HG03159 (cell line): ENCODE measurements at regions not wholly inside any gene's neighbourhood (a gene's known extent, or its start where the extent isn't known, plus 50 kb on each side); places are given as distances from the start of the nearest gene placed in this dataset.

Experiments
- ATAC-seq: cut with Tn5 transposase; IDR thresholded peaks from one replicate; pipeline ENCODE4 v1.9.1; 2021; ENCODE audit warnings: mild to moderate bottlenecking, moderate library complexity; ENCODE audit not compliant: unreplicated experiment

DNA sequence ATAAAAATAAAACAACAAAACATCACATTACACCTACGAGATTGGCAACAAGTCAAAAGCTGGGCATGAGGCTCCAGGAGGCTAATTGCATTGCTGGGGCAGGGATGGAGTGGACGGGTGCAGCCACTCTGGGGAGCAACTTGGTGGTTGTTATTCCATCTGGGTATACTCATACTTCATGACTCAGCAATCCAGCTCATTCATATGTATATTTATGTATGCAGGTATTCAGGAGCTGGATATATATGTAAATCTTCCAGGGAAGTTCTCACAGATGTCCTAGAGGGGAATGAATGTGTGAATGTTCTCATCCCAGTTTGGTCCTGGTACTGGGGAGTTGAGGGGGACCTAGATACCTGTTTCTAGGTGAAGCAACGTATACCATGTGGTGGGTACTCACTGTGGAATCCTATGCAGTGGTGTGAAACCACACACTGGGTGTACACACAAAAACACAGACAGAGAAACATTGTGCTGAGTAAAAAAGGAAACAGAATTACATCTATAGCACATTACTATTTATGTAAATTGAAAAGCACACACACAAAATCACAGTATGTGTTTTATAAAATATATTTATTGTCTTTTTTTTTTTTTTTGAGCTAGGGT is 79.7 kb upstream of the RAB4A start:
- ATAC-seq, result no peak

DNA sequence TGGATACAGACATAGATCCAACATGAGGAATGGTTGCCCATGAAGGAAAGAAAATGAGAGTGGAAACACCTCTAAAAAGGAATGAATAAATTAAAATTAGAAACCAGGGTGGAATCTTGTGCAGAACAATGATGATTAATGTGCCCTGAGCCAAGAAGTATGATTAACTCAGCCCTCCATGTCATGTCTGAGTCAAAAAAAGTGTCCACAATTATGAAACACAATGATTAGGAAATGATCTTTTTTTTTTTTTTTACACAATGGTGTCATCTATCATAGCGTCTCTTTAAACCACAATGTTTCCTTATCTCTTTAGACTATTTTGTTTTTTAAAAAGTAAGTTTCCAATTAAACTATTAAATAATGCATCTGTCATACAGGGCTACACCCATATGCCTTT is 78.9 kb upstream of the RAB4A start:
- no peak for ATAC-seq

DNA sequence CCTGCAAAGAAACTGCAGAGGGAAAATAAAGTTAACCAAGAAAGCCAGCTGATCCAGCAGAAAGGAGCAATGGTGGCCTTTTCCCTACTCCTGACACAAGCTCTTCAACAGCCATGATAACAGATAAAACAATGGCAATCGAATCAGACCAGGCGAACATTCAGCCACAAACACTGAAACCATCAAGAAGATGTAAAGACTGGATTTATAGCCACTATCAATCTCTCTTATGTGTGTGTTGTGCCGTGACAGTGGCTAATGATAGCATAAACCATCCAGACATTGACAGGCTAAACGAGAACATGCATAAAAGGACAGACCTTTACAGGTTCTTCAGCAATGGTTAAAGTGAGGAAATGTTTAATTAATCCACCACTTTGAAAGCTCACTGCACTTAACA is 78.1 kb upstream of the RAB4A start:
- no peak for ATAC-seq

DNA sequence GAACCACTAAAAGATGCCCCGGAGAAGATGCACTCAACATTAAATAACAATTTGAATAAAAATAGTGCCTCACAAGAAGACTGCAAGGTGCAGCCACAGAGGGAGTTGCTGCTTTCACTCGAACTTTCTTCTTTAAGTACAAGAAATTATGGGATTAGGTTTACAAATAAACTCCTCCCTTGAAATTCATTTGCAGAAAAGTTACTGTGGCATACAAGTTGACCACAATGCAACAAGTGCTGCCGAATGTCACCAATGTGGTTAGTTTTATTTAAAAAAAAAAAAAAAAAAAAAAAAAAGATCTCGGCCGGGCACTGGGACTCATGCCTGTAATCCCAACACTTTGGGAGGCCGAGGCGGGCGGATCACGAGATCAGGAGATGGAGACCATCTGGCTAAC is 76.8 kb upstream of the RAB4A start:
- ATAC-seq, result no peak

DNA sequence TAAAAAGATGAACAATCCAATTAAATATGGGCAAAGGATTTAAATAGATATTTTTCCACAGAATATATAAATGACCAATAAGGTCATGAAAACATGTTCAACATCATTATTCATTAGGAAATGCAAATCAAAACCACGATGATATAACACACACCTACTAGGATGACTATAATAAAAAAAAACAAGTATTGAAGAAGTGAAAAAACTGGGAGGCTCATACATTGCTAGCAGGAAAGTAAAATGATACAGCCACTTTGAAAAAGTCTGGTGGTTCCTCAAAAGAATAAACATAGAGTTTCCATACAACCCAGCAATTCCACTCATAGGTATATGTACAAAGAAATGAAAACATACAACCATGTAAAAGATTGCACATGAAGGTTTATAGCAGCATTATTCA is 75.7 kb upstream of the RAB4A start:
- no peak for ATAC-seq

DNA sequence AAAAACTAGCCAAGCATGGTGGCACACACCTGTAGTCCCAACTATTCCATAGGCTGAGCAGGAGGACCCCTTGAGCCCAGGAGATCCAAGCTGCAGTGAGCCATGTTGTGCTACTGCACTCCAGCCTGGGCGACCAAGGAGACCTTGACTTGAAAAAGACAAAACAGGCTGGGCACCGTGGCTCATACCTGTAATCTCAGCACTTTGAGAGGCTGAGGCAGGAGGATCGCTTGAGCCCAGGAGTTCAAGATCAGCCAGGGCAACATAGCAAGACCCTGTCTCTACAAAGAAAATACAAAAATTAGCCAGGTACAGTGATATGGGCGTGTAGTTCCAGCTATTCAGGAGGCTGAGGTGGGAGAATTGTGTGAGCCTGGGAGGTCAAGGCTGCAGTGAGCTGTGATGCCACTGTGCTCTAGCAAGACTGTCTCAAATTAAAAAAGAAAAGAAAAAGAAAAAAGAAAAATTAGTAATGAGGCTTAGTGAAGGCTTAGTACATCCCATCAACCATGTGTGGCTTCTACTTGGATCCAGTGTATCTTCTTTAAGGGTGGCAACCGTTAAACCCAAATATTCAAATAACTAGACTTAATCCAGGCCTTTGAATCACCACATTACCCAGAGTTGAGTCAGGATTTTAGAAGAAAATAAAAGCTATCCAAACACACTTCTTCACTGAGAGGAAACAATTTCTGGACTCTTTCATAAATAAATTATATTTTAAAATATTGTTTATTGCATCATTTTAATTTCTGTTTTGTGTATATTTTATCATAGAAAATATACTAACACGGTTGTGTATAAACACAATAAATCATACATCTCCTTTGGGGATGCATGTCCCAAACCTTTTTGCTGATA is 74.3 kb upstream of the RAB4A start:
- no peak for ATAC-seq

DNA sequence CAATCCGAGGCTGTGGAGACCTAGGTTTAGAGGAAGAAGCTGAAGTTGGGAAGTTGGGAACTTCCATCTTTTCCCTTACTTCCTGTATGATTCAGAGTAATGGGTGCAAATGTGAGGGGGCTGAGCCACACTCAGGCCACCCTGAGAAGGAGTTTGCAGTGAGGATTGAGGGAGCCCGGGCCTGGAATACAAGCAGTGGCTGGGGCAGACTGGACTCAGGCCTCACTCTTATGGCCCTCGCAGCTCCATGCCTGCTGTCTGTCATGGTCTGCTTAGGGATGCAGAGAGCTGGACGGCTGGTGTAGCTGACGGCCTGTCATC is 73.7 kb upstream of the RAB4A start:
- no peak for ATAC-seq

DNA sequence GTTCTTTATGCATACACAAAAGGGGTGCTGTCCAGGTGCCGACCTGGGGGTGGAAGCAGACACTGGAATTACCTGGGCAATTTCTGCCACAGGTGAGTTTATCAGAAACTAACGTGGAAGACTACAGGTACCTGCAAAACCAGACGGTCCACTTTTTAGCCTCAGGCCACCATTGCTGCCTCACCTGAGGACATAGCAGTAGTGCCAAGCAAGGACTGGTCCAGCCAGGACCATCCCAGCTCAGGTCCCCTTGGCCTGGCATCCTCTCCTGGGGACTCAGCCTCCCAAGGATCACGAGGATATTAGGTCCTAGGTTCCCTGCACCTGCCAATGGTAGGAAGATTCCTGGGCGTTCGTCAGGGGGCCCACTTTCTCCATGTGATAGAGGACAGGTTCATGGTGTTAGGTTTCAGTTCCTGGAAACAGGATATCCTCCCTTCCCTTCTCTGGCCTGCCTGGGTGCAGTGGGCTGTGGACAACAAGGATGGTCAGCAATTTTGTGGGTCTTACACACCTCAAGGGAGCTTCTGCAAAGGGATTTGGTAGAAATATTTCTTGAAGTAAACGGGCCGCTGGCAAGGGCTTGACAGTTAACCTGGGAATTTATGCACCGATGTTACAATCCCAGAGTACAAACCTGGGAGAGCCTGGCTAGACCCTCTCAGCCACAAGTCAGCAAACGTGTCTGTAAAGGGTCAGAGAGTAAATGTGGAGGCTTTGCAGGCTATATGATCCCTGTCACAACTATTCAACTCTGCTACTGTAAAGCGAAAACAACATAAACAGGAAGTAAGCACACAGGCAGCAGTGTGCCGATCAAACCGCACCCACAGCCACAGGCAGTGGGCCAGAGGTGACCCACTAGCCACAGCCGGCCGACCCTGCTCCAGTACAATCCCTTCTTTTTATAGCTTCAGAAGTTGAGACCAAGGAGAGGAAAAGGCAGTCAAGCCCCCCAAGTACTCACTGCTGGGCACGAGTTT is 71.4 kb upstream of the RAB4A start:
- no peak for ATAC-seq

DNA sequence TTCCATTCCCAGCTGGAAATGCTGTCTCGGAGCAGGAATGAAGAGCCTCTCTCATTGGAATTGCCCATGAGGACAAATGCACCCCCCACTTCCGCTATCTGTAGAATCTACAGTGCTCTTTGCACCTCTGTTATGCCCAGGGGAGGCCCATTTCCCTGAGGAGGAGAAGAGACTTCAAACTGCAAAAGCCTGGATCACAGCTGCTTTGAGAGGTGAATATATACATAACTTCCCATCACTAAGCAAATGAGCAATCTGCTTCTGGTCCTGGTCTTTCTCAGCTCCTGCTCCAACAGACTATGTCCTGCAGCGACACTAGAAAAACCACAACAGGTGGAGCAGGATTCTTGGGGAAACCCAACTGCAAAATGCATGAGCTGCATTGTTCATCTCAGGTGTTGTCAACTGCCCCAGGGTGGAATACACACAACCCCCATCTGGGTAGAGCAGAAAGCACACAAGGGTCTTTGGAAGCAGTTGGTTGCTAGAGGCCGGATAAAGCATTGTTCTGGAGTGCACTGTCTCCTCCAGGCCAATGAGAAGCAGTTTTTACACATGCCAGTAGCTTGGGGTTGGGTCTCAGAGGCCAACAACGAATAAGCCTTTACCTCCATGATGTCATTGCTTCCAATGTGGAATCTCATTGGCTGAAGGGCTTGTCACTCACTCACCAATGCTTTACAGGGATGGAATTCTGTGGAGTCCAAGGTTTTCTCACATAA is 67.7 kb upstream of the RAB4A start:
- no peak for ATAC-seq

DNA sequence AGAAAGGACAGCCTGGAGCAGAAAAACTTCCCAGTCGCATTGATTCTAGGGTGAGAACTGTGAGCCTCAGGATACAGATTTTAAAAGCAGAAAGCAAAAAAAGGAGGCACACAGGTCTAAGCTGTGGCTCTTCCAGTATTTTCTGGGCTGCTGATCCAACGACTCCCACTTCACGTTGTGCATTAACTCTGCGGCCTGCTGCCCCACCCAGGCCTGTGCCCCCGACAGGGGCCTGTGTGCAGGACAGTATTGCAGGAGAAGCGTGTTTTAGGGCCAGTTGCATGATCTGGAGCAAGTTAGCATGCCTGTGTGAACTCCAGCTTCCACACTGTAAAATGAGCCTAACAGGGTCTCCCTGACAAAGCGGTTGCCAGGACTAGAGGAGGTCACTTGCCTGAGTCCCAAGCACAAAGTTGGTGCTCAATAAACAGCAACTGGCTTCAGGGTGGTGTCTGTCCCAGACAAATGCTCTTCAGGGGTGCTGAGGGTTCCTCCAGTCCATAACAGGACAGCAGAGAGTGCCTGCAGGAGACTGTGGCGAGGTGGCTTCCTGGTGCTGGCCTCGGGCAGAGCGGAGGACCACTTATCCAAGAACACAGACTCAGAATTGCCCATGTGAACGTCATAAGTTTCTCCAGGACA is 66.8 kb upstream of the RAB4A start:
- ATAC-seq, result no peak

DNA sequence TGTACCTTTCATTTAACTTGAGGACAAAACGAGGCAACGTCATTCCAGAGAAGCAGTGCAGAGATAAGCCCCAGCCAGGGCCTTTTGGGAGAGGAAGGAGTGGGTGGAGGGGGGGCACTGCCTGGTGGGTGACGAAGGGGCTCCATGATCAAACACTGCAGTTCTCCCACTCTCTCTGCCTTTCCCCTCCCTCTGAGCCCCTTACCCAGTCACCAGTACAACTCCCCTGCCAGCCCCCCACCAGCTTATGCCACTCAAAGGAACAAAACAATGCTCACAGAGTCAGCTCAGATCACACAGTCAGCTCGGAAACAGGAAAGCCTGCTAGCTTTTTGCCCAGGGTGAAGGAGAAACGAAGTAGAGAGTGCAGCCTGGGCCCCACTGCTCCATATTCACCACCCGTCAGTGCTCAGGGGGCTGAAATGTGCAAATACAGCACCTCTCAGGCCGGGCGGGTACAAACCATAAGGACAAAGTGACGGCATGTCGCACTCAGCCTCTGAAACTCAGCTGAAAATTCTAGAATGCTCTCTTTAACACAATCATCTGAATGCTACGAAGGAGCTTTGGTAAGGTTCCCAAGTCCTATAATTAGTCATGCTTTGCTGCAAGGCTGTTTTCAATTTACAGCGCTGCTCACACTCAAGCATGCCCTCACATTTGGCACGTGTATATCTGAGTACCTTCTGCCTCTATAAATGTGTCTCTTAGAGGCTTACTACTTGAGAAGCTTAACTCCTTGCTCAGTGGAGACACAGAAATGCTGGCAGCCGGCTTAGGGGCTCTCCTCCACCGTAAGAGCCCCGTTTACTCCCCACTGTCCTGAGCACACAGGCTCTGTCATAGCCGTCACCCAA is 65.8 kb upstream of the RAB4A start:
- ATAC-seq, result no peak

DNA sequence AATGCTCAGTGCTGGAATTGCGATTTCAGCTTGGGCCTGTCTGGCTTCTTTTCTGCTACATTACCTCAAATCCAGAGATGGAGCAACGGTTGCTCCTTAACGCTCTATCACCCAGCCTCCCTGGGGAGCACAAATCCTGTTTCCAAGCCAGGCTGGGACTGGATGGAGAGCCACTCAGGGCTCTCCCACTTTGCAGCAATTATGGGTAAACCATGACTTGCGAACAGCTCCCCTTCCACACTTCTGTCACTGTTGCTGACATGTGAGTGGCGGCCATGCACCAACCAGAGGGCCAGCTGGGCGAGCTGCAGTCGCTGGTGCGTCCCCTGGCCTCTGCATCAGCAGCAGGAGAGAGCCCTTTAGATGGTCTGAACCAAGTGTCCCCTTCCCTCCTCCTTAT is 65.1 kb upstream of the RAB4A start:
- ATAC-seq, result no peak

DNA sequence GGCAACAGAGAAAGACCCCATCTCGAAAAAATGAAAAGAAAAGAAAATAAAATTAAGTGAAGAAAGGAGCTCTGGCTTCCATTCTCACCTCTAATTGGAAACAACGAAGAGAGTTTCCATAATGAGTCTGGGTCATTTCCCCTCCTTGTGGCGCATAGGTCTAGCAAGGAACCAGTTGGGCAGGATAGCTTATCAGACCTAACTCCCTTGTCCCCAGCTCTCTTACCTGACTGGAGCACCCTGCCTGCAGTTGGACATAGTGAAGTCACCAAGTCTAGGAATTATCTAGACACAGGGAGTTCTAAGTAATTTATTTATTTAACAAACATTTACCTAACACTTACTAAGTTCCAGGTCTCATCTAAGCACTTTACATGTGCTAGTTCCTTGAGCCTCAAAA is 63.0 kb upstream of the RAB4A start:
- no peak for ATAC-seq

DNA sequence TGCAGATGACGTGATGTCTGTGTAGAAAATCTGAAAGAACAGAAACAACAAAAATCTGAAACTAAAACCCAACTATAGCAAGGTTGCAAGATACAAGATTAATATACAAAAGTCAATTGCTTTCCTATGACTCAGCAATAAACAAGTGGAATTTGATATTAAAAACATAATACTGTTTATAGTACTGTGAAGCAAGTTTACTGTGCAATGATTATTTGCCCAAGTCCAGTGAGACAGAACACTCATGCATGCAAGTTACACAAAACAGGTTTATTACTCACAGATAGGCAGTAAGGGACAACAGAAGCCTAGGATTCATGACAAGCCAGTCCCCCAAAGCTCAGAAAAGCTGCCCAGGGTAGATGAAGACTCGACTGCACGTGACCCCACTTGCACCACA is 62.4 kb upstream of the RAB4A start:
- no peak for ATAC-seq

DNA sequence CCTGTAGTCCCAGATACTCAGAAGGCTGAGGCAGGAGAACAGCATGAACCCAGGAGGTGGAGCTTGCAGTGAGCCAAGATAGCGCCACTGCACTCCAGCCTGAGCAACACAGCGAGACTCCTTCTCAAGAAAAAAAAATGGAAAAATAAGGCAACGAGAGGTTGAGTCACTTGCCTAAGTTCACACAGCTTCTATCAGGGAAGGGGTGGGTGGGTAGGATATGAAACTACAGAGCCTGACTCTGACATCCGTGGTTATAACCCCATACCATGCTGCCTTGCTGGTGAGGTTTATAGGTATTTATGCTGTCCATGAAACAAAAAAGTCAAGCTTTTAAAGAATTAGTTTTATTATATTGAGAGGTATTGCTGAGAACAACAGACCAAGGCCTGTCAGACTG is 61.5 kb upstream of the RAB4A start:
- no peak for ATAC-seq

DNA sequence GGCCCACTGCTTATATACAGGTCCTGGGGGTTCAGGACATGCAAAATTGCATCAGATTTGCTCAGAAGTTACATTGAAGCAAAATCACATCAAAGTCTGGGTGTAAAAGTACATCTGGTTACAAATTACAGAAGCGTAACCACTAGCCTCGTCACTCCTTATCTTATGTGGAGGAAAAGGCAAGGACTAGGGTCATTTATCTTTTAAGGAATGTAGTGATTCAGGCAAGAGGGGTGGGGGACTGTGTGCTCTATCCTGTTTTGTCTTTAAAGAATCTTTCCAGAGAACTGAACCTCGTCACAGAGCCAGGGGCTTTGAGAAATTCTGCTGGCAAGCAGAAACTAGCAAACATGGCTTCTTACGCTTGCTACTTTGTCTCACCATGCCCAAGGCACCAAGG is 61.1 kb upstream of the RAB4A start:
- ATAC-seq, result no peak

DNA sequence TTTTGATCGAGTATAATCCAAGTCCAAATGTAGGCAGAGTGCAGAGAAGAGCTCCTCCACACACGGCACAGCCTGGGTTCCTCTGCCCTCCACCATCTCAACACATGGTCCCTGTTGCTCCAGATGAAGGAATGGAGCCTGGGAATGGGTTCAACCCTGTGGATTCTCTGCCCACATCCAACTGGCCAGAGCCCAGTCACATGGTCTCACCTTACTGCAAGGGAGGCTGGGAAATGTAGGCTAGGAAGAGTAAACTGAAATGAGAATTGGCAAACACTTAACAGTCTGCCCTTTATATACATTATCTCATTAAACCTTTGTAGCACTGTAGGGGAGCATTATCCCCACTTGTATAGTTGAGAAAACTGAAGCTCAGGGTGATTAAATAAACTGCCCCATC is 60.1 kb upstream of the RAB4A start:
- no peak for ATAC-seq

DNA sequence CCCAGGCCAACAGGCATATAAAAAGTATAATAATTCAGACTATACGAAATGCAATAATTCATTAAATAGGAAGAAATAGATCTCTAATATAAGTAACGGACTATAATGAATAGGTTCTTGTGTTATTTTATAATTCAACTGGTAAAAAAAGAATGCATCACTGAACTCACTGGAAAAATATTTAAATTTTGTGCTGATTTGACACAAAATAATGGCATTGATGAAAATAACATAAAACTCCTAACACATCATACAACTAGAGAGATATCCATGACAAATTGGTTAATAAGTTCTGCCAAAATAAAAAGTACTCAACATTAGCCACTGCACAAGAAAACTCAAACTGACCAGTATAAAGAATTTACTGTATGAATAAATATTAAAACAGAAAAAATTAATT is 57.1 kb upstream of the RAB4A start:
- no peak for ATAC-seq

DNA sequence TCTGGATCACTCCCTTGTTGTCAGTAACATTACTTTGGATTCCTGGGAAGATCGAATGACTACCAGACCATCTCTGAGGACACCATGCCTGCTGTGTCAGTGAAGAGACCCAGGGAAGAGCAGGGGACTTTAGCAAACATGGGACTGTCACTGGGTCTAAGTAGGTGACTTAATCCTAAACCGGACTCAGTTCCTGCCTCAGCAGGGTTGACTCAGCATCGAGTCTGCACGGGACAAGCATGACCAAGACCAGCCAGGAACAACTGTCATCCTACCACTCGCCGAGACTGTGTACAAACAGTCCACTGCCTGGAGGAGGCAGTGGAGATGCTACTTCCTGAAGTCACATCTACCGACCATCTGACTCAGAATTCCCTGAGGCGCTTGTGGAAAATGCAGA is 53.2 kb upstream of the RAB4A start:
- ATAC-seq, result no peak

DNA sequence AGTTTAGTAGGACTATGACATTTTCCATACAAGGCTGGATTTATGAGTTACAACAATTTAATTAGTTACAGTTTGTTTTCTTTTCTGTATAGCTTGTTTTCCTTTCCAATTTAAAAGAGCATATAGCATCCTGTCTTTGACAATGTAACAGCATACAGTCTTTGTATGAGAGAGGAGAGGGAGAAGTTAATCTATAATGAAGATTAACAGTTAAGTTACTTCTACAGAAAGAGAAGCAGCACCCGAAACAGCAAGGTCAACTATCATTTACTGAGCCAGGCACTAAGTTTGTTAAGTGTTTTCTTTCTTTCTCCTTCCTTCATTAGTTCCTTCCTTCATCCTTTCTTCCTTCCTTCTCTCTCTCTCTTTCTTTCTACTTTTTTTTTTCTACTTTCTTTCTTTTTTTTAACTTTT is 52.3 kb upstream of the RAB4A start:
- no peak for ATAC-seq
